GM23338 (cell line): ENCODE measurements at regions not wholly inside any gene's neighbourhood (a gene's known extent, or its start where the extent isn't known, plus 50 kb on each side); places are given as distances from the start of the nearest gene placed in this dataset.

Experiments used
- ATAC-seq: fragments of 200-7000 bp; cut with Tn5 transposase; 3 replicates; pipeline ENCODE4 v1.9.1; 2020
- DNase-seq: peaks from one replicate; pipeline ENCODE4 v3.0.0-alpha.2; 2015; ENCODE audit warnings: low spot score
- H2AFZ ChIP-seq: fragments of 200-600 bp; sonication (generic); 2 replicates; pipeline ENCODE4 v1.8.0; 2016; ENCODE audit warnings: antibody characterized with exemption, mild to moderate bottlenecking, moderate library complexity
- H3F3A ChIP-seq: fragments of 200-600 bp; sonication (generic); replicated peaks from 2 replicates; pipeline ENCODE4 v1.8.0; 2017; ENCODE audit warnings: antibody characterized with exemption, mixed run types, low read depth
- H3K27ac ChIP-seq: fragments of 200-600 bp; sonication (generic); 2 replicates; pipeline ENCODE4 v1.6.1; 2016; ENCODE audit warnings: low read depth
- H3K27me3 ChIP-seq: fragments of 200-600 bp; sonication (generic); 2 replicates; pipeline ENCODE4 v1.8.0; 2016; ENCODE audit warnings: mild to moderate bottlenecking, mixed run types, moderate library complexity; ENCODE audit not compliant: insufficient read depth
- H3K36me3 ChIP-seq: fragments of 200-600 bp; sonication (generic); 2 replicates; pipeline ENCODE4 v1.8.0; 2016; ENCODE audit warnings: mild to moderate bottlenecking; ENCODE audit not compliant: insufficient read depth
- H3K4me1 ChIP-seq: fragments of 200-600 bp; sonication (generic); 2 replicates; pipeline ENCODE4 v1.8.0; 2016; ENCODE audit warnings: mild to moderate bottlenecking, moderate library complexity; ENCODE audit not compliant: insufficient read depth
- H3K4me2 ChIP-seq: fragments of 200-600 bp; sonication (generic); 2 replicates; pipeline ENCODE4 v1.7.1; 2017; ENCODE audit warnings: mixed run types
- H3K4me3 ChIP-seq: fragments of 200-600 bp; sonication (generic); 2 replicates; pipeline ENCODE4 v1.6.1; 2016; ENCODE audit warnings: mixed run types
- H3K79me2 ChIP-seq: fragments of 200-600 bp; sonication (generic); replicated peaks from 2 replicates; pipeline ENCODE4 v1.8.0; 2017; ENCODE audit warnings: mild to moderate bottlenecking; ENCODE audit not compliant: insufficient read depth
- H3K9me2 ChIP-seq: fragments of 200-600 bp; sonication (generic); 2 replicates; pipeline ENCODE4 v1.8.0; 2017; ENCODE audit not compliant: insufficient read depth
- H4K20me1 ChIP-seq: fragments of 200-600 bp; sonication (generic); replicated peaks from 2 replicates; pipeline ENCODE4 v1.8.0; 2017; ENCODE audit warnings: mild to moderate bottlenecking; ENCODE audit not compliant: insufficient read depth
- H3K27ac Mint-ChIP-seq: 2 replicates; pipeline ENCODE4 v1.8.0; 2020; ENCODE audit warnings: inconsistent platforms, mild to moderate bottlenecking, moderate library complexity, mixed read lengths
- H3K27me3 Mint-ChIP-seq: 3 replicates; pipeline ENCODE4 v1.8.0; 2022; ENCODE audit warnings: low read depth, mild to moderate bottlenecking, moderate library complexity, mixed read lengths, inconsistent platforms; ENCODE audit not compliant: insufficient read depth, poor library complexity
- H3K36me3 Mint-ChIP-seq: 3 replicates; pipeline ENCODE4 v1.8.0; 2021; ENCODE audit warnings: low read depth, mild to moderate bottlenecking, inconsistent platforms, moderate library complexity, mixed read lengths
- H3K4me1 Mint-ChIP-seq: 3 replicates; pipeline ENCODE4 v1.8.0; 2020; ENCODE audit warnings: mild to moderate bottlenecking, inconsistent platforms, mixed read lengths
- H3K4me3 Mint-ChIP-seq: 3 replicates; pipeline ENCODE4 v1.8.0; 2021; ENCODE audit warnings: moderate library complexity, mild to moderate bottlenecking, inconsistent platforms, mixed read lengths
- H3K9me3 Mint-ChIP-seq: 3 replicates; pipeline ENCODE4 v1.8.0; 2020; ENCODE audit warnings: moderate library complexity, mild to moderate bottlenecking, inconsistent platforms, mixed read lengths
- CREB1 ChIP-seq: fragments of 250-450 bp; sonication (Bioruptor Pico); IDR thresholded peaks from 2 replicates; pipeline ENCODE4 v1.5.0; 2020; ENCODE audit warnings: low read depth, mild to moderate bottlenecking, moderate library complexity
- CTCF ChIP-seq, 2 experiments: fragments of 200-600 bp in 1 of 2; sonication (generic) in 1 of 2; conservative IDR thresholded peaks; 2 replicates each; pipeline versions ENCODE4 v1.5.1 to v1.6.1; 2016 to 2017; ENCODE audit warnings: antibody characterized with exemption in 2 of 2, low read depth in 2 of 2, mild to moderate bottlenecking in 2 of 2, moderate library complexity in 1 of 2
- ETS1 ChIP-seq: IDR thresholded peaks from 2 replicates; pipeline ENCODE4 v1.6.1; 2016; ENCODE audit warnings: antibody characterized with exemption
- EZH2 ChIP-seq: fragments of 200-600 bp; sonication (generic); IDR thresholded peaks from one replicate; pipeline ENCODE4 v1.8.0; 2017; ENCODE audit warnings: antibody characterized with exemption, mild to moderate bottlenecking, low read depth; ENCODE audit not compliant: unreplicated experiment
- EZH2phosphoT487 ChIP-seq: fragments of 200-600 bp; sonication (generic); IDR thresholded peaks from one replicate; pipeline ENCODE4 v1.8.1; 2018; ENCODE audit warnings: antibody characterized with exemption; ENCODE audit not compliant: unreplicated experiment
- JUNB ChIP-seq: IDR thresholded peaks from one replicate; pipeline ENCODE4 v1.6.1; 2016; ENCODE audit warnings: antibody characterized with exemption; ENCODE audit not compliant: unreplicated experiment
- NANOG ChIP-seq: IDR thresholded peaks from 2 replicates; pipeline ENCODE4 v1.6.1; 2016; ENCODE audit warnings: antibody characterized with exemption, borderline replicate concordance
- POLR2AphosphoS5 ChIP-seq: IDR thresholded peaks from 2 replicates; pipeline ENCODE4 v1.6.1; 2016; ENCODE audit warnings: antibody characterized with exemption, low read depth
- REST ChIP-seq: IDR thresholded peaks from one replicate; pipeline ENCODE4 v1.6.1; 2018; ENCODE audit warnings: antibody characterized with exemption; ENCODE audit not compliant: unreplicated experiment
- STAT1 ChIP-seq: IDR thresholded peaks from one replicate; pipeline ENCODE4 v1.6.1; 2016; ENCODE audit warnings: antibody characterized with exemption; ENCODE audit not compliant: unreplicated experiment
- ZNF114 ChIP-seq: fragments of 250-450 bp; sonication (Bioruptor Pico); IDR thresholded peaks from 2 replicates; pipeline ENCODE4 v1.5.0; 2020; ENCODE audit warnings: mild to moderate bottlenecking, moderate library complexity
- ZNF331 ChIP-seq: fragments of 250-450 bp; sonication (Bioruptor Pico); IDR thresholded peaks from 2 replicates; pipeline ENCODE4 v1.5.0; 2020; ENCODE audit warnings: low read depth, mild to moderate bottlenecking, moderate library complexity
- ZNF462 ChIP-seq: fragments of 250-450 bp; sonication (Bioruptor Pico); IDR thresholded peaks from 2 replicates; pipeline ENCODE4 v1.5.0; 2020; ENCODE audit warnings: mild to moderate bottlenecking, moderate library complexity

GRCh38 chr12:28645436-28645835 is 455.2 kb downstream of the CCDC91 start:
- H3K9me3 Mint-ChIP-seq, result no peaks in the 10 kb centered on the region
- no peak overlapping the region for H3K27ac ChIP-seq

More at GRCh38 chr12:28645436-28645835, 455.2 kb downstream of the CCDC91 start:
- TF ChIP-seq JUNB (no peak), NANOG (no peak), STAT1 (no peak), ZNF114 (CRISPR knock-in tag) (no peak), EZH2 (no peak), CTCF (conservative IDR thresholded peaks at IDR 0.05; ENCODE audit: low read depth in 2 of 2) (no peak), ZNF462 (CRISPR knock-in tag) (no peak), CREB1 (CRISPR knock-in tag) (no peak), REST (no peak), EZH2phosphoT487 (no peak), ZNF331 (no peak), POLR2AphosphoS5 (no peak), ETS1 (no peak)
- H3F3A ChIP-seq, result no peaks in the 10 kb centered on the region
- Mint-ChIP-seq H3K36me3 (no peaks in the 10 kb centered on the region), H3K4me3 (no peak overlapping the region), H3K4me1 (peaks cover 13% of the 10 kb centered on the region), H3K27me3 (no peaks in the 10 kb centered on the region), H3K27ac (no peak overlapping the region)
- no peaks in the 10 kb centered on the region for H4K20me1 ChIP-seq
- ATAC-seq, result no peak
- H3K4me2 ChIP-seq, result no peak overlapping the region
- H3K4me1 ChIP-seq, result peaks cover 8% of the 10 kb centered on the region
- H3K79me2 ChIP-seq, result no peaks in the 10 kb centered on the region
- peak overlapping the region; percentile 21; the same call in 1 of the 2 replicates for H2AFZ ChIP-seq
- no peak for DNase-seq
- H3K27me3 ChIP-seq, result no peaks in the 10 kb centered on the region
- no peaks in the 10 kb centered on the region for H3K36me3 ChIP-seq
- no peak overlapping the region for H3K4me3 ChIP-seq
- peaks cover 16% of the 10 kb centered on the region for H3K9me2 ChIP-seq
